Stimulated activated CD4-positive, alpha-beta T cell treated with anti-CD3 and anti-CD28 coated beads, Interleukin-12 subunit alpha, Interleukin-12 subunit beta, amount 100 ng/mL, for 4 hours (primary cell): ENCODE measurements at regions not wholly inside any gene's neighbourhood (a gene's known extent, or its start where the extent isn't known, plus 50 kb on each side); places are given as distances from the start of the nearest gene placed in this dataset.

Experiments
- DNase-seq: peaks from one replicate; pipeline ENCODE4 v3.0.0-alpha.2; 2020

DNA sequence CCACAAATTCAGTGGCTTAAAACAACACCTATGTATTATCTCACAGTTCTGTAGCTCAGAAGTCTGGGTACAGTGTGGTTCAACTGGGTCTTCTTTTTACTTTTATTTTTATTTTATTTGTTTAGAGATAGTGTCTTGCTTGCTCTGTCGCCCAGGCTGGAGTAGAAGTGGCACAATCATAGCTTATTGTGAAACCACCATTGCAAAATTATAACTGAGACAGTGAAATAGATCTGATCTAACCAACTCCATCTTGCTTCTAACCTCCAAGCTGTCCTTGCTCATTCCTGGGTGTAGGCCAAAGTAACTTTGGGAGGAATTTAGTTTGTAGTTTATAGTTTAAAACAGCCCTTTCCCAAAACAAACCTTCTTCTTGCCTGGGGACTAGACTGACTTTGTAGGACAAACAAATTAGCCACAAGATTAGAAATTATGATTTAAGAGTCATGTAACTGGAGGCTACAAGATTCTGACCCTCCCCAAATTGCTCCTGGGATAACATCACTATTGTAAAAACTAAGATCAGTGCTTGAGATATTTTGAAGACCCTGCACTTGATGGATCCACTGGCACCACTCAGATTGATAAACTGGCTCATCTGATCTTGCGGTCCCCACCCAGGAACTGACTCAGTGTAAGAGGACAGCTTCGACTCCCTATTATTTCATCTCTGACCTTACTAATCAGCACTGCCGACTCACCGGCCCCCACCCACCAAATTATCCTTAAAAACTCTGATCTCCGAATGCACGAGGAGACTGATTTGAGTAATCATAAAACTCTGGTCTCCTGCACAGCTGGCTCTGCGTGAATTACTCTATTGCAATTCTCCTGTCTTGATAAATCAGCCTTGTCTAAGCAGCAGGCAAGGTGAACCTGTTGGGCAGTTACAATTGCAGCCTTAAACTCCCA, 193.4 kb upstream of the CDYL start:
- no peak for DNase-seq

DNA sequence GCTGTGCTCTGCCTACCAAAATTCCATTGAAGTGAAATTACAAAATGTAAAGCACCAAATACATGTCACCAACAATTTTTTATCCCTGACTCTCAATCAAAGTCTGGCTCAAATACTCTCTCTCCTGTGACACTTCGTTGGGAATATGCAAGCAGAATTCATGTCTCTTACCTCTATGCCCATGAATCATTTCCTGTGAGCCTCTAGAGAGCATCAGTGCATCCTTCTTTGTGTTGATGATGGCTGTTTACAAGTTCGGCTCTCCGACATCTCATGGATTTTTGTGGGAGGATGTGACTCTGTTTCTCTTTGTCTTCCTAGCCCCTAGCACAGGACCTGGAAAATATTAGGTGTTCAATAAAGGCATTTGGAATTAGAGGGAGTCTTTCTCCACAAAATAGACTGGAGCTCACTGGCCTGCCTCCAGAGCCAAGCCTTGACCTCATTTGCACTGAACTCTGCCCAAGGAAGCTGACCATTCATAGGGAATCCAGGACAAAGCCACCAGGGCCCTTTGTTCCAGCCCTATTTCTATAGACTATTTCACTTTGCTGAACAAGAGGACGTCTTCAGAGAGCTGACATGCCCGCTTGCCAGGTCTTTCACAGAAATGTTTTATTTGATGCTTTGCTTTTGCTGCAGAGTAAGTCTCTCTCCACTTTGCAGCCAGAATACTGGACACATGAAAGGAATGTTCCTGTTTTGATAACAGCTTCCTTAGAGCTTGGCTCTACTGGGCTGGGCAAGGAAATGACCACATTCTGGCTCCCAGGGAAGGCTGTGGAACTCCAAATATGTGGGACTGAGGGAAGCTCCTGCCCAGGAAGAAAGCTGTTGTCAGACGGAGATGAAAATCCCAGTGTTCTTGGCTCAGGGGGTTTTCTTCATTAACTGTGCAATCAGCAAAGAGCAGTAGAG, 194.5 kb upstream of the CDYL start:
- no peak for DNase-seq

GRCh38 chr6:4580361-4580760, 195.8 kb upstream of the CDYL start:
- no peak for DNase-seq

GRCh38 chr6:4577406-4577805, 198.8 kb upstream of the CDYL start:
- DNase-seq = no peak

DNA sequence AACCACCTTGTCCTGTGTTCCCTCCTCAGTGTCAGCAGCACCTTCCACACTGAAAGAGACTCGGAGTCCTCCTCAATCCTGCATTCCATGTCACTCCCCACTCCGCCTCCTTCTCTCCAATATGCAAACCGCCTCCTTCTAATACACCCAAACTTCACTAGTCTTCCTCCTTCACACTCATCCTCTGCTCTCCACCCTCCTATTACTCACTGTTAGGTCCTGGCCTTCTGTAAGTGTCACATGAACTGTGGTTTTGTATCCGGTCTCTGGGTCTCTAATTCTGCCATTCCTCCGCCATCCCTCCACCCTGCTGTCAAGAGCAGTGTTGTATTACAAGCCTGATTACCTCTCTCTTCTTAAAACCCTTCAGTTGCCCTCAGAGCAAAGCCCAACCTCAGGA, 200.5 kb upstream of the CDYL start:
- no peak for DNase-seq

GRCh38 chr6:4574007-4574406, 202.2 kb upstream of the CDYL start:
- DNase-seq = no peak

- DNase-seq = no peak
These were observed 205.2 kb upstream of the CDYL start for GRCh38 chr6:4571011-4571410.

DNA sequence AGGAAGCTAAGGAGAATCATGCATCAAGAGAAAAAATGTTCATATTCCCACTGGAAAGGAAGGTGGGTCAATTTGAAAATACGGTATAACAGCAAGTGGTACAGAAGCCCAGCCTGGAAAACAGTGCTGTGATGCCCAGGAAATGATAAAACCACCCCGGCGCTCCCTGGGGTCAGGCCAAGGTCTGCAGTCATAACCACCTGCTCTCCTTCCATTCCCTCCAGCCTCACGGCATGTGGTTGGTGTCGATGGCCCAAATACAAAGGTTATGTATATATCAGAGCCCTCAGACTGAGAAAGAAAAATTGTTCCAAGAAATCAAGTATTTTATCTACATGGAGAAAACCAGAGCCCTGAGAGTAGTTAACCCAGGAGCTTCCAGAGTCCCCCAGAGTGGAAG, 208.1 kb upstream of the CDYL start:
- DNase-seq = no peak

GRCh38 chr6:4567141-4567540, 209.1 kb upstream of the CDYL start:
- DNase-seq = no peak

- no peak for DNase-seq
These were observed 210.6 kb upstream of the CDYL start for GRCh38 chr6:4565301-4566250.

DNA sequence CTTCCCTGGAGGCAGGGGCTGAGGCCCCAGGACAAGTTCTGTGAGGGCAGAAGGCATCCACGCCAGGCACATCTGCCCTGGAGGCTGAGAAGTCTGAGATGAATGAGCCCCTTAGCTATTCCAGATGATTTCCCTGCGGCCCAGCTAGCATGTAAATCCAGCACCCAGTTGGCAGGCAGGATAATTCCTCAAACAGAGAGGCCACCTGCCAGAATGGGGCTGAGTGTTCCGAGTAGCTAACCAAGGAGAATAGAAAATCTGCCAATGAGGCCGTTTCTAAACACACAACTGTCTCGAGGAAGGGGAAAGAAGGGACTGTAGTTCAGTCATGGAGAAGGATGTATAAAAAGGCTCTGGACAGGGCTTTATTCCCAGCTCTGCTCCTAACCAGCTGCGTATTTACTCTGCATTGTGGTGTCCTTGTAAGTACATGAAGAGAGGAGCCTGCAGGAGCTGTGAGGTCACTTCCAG, 211.4 kb upstream of the CDYL start:
- no peak for DNase-seq

DNA sequence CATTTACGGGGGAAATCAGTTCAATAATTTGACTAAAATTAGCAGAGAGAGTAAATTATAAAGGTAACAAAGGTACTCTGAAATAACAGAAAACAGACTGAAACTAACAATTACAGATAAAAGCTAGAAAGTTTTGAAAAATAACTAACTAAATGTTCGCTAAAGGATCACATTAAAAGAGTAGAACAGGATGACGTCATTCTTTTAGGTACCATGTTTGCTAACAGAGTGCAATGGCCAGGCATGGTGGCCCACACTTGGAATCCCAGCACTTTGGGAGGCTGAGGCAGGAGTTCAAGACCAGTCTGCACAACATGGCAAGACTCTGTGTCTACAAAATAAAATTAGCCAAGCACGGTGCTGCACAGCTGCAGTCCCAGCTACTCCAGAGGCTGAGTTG, 212.3 kb upstream of the CDYL start:
- no peak for DNase-seq

GRCh38 chr6:4563156-4563555, 213.0 kb upstream of the CDYL start:
- no peak for DNase-seq

DNA sequence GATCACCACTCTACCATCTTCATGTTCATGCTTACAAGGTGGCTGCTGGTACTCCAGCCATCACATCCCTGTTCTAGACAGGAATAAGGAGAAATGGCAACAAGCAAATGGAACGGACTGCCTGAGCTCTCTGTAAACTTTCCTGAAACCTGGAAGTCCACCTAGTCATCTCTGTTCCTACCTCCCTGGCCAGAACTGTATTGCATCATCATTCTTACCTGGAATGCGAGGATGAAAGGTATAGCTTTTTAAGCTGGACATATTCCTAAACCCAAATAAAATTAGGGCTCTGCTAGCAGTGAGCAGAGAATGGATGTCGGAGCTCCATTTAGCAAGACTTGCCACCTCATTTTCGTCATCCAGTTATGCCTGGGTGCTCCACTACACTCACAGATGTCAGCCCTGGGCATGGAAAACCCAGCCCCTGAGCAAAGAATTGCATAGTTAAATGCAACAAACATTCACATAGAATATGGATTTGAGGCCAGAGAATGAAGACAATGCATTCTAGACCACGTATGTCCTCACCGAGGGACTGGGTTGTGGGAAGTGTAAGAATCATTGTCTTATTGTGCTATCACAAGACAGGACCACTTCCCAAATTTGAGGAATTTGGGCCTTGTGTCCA, 214.3 kb upstream of the CDYL start:
- no peak for DNase-seq

- DNase-seq = no peak
These were observed 215.1 kb upstream of the CDYL start for GRCh38 chr6:4561078-4561435.

- no peak for DNase-seq
These were observed 215.8 kb upstream of the CDYL start for GRCh38 chr6:4560221-4561077.

DNA sequence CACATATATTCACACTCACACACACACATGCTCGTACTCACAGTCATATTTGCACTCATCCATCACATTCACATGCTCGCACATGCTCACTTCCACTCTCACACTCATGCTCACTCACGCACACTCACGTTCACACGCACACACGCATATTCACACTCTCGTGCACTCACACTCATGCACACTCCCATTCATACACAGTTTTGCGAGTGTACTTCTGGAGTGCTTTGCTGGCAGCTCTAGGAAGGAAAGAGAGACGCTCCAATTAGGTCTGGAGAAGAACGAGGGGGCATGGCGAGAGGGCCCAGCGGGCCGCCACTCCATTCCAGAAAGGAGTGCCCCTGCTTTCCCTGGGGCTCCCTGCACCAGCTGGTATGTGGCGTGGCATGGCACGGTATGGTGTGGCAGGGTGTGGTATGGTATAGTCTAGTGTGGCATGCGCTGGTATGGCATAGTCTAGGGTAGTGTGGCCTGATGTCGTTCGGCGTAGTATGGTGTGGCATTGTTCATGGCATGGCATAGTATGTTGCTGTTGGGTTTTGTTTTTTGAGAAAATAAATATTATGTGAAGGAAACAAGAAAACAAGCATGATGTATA, 216.8 kb upstream of the CDYL start:
- DNase-seq = no peak

DNA sequence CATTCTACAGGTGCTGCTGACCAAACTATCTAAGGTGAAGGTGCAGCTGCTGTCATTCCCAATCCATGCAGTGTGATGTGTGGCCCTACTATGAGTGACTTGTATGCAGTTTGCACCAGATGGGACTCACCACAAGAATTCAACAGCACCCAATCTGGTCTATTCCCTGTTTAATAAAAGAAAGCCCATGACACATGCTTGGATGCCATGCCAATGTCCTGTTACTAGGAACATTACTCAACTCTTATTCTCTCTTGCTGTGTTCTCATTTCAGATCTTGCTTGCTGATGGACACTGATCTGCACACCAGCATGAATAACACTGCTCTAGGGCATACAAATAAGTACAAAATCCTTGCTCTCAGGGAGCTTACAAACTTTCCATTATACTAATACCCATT, 221.6 kb upstream of the CDYL start:
- DNase-seq = no peak

DNA sequence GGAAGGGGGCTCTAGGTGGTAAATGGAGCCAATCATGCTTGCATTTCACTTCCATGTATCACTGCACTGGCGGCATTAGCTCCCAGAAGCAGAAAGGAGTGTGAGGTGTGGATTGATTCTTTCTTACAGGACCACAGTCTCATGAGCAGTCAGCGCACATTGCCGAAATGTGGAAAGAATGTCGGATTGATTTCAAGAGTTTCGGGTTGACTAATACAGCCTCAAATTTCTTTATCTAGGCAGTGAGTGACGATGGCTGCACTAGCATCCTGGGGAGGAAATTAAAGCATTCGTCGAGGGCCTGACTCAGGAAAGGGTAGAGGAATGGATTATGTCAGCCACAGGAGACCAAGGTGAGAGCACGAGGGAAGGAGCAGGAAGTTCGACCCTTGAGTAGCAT, 222.8 kb upstream of the CDYL start:
- no peak for DNase-seq

DNA sequence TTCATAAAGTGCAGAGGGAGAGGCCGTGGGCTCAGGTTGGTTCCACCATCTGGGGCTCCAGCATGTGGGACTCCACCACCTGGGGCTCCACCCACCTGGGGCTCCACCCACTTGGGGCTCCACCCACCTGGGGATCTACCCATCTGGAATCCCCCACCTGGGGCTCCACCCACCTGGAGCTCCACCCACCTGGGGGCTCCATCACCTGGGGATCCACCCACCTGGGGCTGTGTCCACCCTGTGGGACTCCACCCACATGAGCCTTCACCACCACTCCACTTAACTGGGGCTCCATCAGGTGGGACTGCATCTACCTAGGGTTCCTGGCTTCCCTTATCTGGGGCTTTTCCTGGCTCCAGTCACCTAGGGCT, 226.0 kb upstream of the CDYL start:
- no peak for DNase-seq
